Anterior cingulate cortex (tissue), 58 donors: ENCODE measurements at regions not wholly inside any gene's neighbourhood (a gene's known extent, or its start where the extent isn't known, plus 50 kb on each side); places are given as distances from the start of the nearest gene placed in this dataset.

ENCODE experiments used
- DNase-seq, 58 donors: peaks; one replicate each; lab custom pipeline; 2025; lab: John Stamatoyannopoulos, UW

DNA sequence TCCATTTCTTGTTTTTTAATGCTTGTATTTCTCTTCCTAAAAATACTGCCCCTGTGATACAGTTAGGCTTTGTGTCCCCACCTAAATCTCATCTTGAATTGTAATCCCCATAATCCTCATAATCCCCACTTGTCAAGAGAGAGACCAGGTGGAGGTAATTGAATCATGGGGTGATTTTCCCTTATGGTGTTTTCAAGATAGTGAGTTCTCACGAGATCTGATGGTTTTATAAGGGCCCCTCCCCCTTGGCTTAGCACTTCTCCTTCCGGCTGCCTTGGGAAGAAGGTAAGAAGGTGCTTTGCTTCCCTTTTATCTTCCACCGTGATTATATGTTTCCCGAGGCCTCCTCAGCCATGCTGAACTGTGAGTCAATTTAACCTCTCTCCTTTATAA is 227.4 kb downstream of the MAN2A1 start:
- DNase-seq: no peak

DNA sequence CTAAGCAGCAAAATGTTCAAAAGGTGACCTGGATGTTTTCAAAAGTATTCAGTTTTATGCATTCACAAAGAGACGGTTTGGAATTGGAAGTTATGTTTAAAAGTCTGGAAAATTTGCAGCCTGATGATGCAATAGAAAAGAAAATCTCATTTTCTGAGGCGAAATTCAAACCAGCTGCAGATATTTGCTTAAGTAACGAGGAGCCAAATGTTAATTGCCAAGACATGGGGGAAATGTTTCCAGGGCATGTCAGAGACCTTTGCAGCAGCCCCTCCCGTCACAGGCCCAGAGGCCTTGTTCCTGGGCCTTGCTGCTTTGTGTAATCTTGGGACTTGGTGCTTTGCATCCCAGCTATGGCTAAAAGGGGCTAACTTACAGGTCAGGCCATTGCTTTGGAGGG is 228.2 kb downstream of the MAN2A1 start:
- no peak for DNase-seq

DNA sequence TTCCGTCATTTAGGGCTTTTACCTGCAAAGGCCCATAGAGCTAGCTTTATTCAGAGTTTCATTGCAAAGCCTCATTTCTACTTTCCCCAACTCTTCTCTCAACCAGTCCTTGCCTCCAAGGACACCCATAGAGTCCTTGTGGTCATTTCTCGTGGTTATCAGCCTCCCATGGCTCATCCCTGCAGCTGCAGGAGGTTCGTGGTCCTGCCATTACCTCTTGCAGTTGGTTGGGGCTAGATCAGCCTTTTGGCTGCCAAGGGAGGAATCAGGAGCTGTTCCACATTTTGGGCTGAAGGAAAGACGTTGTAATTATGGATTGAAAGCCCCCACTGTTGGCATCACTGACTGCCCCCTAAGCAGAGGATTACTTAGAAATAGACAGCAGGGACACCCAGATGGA is 231.0 kb downstream of the MAN2A1 start:
- DNase-seq: no peak

DNA sequence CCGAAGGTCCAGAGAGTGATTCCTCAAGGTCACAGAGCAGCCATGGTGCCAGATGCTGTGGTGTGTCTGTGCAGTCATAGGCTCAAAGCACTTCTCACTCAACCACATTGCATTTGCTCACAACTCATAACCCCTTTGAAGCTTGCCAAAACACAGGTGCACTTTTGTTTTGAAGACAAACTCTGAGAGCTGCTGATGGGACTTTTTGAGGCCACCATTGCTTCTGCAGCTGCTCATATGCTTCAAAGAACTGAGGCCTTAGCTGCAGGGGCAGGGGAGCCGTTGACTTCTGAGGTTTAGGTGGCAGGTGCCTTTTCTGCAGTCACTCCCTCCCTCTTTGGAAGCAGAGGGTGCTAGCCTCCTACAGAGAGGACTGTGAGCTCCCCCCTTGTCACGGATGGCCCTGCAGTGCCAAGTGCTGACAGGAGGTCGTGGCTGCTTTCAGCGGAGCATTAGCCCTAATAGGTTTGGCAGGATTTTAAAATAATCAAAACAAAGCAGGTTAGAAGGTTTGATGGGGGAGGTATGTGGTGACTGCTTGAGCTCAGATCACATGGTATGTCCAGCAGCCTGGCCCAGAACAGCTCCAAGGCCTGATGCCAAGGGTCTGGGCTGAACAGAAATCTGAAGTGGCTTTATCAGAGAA is 232.1 kb downstream of the MAN2A1 start:
- DNase-seq: no peak

DNA sequence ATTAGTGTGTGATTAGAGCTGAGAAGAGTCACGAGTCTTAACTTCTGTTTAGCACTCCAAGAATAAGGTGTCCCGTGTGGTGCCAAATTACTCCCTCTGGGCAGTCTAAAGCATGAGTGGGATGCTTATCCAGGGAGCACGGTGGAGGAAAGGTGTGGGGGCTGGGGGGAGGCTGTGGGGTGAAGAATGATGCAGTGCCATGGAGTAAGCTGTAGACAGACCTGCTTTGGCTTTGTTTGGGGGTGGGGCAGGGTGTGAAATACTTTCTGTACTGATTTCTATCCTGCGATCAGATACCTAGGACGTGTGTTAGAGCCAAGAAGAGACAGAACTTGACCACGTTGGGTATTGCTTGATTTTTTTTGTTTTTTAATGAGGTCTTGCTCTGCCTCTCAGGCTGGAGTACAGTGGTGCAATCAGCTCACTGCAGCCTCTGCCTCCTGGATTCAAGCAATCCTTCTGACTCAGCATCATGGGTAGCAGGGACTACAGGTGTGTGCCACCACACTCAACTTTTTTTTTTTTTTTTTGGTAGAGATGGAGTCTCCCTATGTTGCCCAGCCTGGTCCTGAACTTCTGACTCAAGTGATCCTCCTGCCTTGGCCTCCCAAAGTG is 232.8 kb downstream of the MAN2A1 start:
- DNase-seq: no peak

DNA sequence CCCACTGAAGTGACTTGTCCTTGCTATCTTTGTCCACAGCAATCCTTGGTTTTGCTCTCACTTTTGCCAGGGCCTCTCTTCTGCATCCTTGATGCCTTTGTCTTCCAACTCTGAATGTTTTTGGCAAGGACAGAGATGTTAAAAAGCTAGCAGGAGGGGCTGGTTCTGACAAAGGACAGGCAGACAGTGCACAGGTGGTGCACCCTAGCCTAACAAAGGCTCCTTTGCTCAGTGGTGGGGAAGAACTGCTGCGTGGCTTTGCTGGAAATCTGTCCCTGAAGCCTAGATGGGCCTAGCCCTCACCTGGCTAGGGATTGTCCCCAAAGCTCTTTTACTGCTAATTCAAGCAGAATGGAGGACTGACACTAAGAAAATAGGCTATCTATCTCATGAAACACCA is 233.5 kb downstream of the MAN2A1 start:
- DNase-seq: no peak

DNA sequence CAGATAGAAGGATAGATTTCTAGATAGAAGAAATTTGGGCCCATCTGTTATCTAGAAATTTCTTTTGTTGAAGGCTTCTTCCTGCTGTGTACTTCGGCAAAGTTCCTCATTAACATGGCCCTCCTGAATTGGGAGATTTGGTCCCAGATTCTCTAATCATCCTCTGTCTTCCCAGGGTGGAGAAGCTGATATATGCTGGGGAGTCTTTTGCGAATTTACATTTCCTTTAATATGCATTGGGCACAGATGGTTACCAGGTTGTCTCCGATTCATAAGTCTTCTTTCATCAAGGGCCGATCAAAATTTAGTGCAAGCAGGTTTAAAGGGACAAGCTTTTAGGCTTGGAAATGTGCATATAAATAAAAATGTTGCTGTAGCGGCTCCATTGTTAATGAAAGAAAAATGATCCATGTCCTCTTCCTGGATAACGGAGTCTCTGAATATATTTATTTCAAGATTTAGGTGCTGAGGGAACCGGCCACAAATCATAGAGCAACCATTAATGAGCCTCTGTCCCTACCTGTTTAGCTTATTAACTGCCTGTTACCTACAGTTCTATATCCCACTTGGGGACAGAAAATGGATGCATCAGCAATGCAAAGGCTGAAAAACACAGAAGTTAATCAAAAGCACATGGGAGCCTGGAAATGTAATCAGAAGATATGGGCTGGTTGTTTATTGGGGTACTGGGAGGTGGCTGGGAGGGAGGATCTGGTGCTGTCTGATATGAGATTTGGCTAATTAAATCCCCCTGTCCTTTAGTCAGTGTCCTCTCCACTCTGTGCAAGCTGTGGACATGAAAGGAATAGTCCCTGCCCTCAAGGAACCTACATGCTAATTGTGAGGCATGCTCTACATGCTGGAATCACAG is 234.7 kb downstream of the MAN2A1 start:
- no peak for DNase-seq

DNA sequence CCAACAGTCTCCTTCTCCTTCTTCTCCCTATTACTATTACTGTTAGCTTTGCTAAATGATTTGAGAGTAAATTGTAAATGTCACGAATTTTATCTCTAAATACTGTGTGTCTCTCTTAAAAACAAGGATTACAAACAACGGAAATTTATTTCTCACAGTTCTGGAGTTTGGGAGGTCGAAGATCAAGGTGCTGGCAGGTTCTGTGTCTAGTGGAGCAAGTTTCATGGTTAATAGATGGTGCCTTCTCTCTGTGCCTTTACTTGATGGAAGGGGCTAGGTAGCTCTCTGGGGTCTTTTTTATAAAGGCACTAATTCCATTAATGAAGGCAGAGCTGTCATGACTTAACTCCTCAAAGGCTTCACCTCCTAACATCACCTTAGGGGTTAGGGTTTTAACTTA is 237.9 kb downstream of the MAN2A1 start:
- DNase-seq: no peak

DNA sequence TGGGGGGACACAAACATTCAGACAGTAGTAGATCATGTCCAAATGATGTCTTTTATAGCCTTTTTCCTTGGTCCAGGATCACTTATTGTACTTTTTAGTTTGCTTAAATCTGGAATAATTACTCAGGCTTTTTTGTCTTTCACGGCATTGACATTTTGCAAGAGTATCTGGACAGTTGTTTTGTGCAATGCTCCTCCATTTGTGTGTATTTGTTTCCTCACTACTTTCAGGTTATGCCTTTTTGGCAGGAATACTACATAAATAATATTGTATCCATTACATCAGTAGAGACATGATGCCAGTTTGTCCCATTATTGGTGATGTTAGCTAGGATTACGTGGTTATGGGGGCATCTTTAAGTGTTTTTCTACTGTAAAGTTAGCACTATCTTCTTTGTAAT is 238.3 kb downstream of the MAN2A1 start:
- no peak for DNase-seq

DNA sequence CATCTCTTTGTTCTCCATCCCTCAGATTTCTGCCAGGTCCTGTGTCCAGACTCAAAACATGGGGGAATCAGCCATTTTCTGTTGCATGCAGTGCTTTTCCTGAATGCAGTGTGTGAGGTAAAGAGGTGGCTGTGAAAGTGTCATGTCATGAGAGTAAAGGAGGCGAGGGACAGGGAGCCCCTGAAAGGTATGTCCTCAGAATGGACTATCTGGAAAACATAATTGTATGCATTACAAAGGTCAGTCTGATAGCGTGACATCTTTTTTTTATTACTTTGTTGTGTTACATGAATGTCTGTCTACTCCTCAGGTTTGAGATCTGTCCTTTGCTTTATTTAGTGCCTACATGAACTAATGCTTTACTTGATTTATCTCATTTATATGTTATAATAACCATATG is 239.1 kb downstream of the MAN2A1 start:
- no peak for DNase-seq

DNA sequence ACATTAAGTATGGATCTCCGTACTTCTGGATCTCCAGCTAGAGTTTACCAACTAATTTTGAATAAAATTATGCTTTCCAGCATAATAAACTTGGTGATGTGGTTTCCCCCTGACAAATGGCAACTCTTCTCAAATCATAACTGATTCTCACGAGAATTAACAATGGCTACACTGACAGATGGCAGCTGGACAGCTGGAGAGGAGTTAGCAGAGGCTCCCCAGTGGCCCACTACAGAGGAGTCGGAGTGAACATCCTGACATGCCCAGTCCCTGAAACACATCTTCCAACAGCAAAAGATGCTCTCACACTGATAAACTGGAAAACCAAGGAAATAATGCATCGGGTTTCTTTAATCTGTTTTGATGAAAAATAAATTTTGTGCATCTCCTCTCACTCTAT is 239.6 kb downstream of the MAN2A1 start:
- no peak for DNase-seq

DNA sequence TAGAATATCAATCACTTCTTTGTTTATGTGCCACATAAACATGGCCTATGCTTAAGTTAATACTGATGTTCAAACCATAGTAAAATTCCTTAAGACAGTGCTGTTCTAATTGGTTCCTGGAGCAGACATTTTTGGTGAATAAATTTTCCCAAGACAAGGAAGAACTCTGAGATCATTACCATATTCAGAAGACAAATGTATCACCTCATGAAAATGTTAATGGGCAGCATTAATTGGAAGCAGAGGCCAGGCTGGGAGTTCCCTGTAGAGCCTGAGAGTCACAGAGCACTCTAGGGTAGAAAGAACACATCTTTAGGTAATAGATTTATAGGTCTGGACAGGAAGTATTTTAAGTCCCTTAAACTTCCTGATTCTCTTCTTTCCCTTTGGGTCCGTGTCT is 240.2 kb downstream of the MAN2A1 start:
- DNase-seq: no peak

DNA sequence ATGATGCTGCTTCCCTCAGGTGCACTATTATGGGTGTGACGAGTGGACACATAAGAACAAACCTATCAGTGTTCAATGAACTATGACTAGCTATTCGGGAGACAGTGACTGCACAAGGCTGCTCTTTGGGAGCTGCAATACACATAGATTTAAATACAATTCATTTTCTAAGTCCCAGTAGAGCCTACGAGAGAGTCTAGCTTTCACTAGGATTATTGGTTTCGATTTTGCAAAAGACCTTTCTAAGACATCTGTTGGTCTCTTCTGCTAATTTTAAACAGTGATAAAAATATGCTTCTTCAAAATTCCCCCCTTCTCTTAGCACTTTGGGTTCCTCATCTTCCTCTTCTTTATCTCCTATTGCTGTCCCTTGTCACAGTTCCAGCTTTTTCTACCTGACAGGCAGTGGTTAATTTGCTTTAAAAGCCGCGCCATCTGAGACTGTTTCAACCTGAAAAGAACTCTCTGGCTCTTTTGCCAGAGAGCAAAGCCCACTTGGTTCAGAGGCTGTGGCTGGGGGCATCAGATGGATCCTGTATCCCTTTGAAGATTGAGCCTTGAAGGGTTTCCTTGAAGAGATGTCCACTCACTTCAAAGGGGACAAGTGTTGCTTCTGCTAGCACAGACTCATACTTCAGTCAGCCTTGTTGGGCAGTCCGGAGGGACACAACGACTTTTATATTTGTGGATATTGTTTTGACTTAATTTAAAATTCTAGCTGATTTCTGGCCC is 241.5 kb downstream of the MAN2A1 start:
- DNase-seq: no peak

DNA sequence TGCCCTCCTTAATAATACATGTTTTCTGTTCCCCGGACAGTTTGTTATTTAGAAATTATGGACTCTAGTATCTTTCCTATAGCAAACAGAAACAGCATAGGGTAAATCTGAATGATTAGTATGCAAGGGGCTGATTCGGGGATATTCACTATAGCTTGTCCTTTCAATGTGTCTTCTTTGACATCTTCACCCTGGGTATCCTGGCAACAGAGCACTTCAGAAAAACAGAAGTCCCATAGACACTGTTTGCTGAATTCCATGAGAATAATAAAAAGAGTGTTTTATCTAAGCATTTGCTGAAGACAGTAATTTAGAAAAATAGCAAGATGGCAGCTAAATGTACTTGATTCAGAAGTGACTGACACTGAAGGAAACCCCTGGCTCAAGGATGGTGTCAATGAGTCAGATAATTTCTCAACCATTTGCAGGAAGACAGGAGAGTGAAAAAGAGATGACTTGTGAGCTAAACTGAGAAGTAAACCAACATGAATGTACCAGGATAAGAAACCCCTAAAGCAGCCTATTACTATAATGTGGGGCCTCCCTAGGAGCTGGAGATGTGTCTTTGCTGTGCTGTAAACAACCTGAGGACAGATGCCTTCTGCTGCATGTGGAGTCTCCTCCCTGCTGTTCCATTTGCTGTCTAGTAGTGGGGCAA is 246.2 kb downstream of the MAN2A1 start:
- DNase-seq: no peak

DNA sequence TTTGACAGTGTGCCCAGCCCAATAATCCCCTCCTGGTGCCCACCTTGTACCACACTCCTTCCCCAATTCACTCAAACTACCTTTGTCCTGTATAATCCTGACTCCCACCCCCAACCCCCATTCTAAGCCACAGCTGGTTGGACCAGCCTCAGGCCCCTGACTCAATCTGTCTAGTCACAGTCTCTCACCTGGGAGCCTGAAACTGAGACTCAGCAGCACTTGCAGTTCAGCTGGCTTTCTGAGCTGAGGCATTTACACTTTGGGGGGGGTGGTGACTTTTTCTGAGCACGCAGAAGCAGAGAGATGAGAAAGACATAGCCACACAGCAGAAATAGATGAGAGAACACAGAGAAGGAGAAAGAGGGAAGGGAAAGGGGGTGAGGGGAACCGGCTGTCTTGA is 247.3 kb downstream of the MAN2A1 start:
- no peak for DNase-seq

DNA sequence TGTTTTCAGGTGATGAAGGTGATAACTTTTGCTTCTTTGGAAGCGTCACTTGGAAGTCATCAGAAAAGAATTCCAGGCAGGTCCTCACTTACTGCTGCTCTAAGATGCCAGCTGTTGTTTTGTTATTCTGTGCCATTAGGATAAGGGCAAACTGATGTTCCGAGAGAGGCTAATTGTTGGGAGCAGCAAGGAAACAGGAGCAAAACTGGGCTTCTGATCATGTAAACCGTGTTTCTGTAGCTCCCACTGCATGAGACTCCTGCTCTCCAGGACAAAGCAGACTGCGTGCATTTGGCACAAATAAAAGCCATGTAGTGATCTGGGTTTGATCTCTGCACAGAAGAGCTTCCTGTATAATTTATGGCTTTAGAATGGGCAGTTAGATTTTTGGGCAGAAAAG is 248.2 kb downstream of the MAN2A1 start:
- DNase-seq: no peak

DNA sequence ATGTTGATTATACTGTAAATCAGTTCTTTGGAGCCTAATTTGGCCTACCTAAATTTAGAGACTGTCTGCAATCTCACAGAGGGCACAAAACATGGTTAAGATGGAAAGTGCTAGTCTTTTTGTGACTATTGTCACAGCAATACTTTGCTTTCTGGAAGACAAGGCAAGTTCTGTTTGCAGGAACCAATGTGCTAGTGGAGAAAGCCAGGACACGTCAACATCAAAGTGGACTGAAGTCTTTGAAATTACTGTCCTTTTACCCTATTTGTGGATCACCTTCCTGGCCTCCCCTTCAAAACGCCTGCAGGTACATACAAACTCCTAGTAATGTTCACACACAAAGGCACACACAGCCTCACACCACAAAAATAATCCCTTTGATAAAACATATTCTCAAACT is 248.7 kb downstream of the MAN2A1 start:
- DNase-seq: no peak

DNA sequence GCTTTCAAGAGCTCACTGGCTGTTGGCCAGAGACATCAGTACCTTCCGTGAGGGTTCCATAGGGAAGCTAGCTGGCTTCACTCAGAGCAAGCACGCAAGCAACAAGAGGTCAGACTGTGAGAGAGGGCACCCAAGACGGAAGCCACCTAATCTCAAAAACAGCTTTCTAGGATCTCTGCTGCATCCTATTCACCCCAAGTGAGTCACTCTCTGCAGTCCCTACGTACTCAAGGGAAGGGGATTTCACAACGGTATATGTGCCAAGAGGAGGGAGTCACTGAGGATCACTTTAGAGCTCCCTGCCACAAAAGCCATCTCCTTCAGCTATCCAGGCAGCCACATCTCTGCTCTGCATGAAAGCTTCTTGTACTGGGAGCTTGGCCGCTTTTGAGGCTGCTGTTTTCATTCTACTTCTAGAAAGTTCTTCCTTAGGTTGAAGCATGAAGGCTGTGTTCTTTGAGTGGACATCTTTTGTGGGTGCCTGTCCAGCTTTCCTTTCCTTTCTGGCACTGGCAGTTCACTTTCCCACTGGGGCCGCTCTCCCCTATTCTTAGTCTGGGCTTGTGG is 249.5 kb downstream of the MAN2A1 start:
- DNase-seq: no peak

DNA sequence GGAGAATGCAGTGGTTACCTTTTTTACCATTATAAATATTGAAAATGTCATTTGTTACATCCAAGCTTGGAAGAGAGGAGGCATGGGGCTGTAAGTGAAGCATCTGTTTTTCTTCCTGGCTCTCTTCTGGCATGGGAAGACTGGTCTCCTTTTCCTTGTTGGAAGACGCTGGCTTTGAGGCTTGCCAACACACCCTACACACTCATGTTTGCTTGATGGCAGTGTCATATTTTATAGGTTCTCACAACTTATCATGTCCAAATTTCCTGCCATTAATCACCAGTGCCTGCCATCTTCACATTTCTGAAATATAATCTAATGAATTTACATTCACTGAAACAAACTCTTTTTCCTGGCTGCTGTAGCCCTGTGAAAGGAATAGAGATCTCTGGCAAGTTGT is 252.9 kb downstream of the MAN2A1 start:
- DNase-seq: no peak

DNA sequence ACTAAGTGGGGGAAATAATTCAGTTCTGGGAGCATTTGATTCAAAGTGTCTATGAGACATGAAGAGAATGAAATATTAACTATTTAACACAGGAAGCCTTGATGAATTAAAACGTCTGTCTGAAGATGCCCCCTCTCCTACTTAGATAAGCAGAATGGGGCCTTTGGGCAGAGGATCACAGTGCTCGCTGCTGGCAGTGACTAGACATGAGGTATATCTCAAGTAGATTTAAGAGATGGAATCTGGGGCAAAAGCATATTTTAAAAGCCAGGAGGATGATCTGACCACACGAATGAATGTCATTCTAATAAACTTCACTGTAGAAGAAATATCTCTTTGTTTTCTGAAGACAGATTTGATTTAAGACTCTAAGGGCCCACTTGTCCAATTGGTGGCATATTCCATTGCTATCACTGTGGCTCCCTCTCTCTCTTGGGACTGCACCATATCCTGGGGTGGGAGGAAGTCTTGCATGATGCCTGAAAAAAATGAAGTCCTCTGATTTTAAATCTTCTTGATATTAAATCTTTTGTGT is 254.0 kb downstream of the MAN2A1 start:
- DNase-seq: no peak
